ENCODE measurements at regions not wholly inside any gene's neighbourhood (a gene's known extent, or its start where the extent isn't known, plus 50 kb on each side); places are given as distances from the start of the nearest gene placed in this dataset.

DNA sequence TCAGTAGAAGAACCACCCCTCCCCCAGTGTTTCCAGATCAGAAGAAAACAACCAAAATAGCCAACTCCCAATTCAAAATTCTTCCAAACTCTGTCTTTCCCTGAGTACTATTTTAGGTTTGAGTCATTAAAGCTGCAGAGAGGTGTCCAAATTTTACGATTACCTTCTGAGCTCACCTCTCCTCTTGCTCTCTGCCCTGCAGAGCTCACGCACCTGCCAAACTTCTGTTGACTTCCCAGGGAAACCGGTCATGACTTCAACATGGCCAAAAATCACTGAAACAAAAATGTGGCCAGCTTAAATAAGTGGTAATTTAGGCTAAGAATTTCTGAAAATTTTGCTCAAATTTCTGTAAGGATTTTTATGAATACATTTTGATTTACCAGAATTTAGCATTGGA is 70.9 kb upstream of the OTX2 start:
- Histone ChIP-seq H3K36me3 (no peaks in the 10 kb centered on the region), H3K4me1 (no peaks in the 10 kb centered on the region), H3K27ac (no peak overlapping the region), H3K4me3 (no peak overlapping the region), H3K9me3 (no peaks in the 10 kb centered on the region), H3K27me3 (no peaks in the 10 kb centered on the region)
- TF ChIP-seq, protein P1, sequence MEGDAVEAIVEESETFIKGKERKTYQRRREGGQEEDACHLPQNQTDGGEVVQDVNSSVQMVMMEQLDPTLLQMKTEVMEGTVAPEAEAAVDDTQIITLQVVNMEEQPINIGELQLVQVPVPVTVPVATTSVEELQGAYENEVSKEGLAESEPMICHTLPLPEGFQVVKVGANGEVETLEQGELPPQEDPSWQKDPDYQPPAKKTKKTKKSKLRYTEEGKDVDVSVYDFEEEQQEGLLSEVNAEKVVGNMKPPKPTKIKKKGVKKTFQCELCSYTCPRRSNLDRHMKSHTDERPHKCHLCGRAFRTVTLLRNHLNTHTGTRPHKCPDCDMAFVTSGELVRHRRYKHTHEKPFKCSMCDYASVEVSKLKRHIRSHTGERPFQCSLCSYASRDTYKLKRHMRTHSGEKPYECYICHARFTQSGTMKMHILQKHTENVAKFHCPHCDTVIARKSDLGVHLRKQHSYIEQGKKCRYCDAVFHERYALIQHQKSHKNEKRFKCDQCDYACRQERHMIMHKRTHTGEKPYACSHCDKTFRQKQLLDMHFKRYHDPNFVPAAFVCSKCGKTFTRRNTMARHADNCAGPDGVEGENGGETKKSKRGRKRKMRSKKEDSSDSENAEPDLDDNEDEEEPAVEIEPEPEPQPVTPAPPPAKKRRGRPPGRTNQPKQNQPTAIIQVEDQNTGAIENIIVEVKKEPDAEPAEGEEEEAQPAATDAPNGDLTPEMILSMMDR (IDR thresholded peaks at IDR 0.05) = no peak
- TF ChIP-seq POLR2A (IDR thresholded peaks at IDR 0.05) (no peak), POLR2AphosphoS5 (IDR thresholded peaks at IDR 0.05) (no peak), EP300 (IDR thresholded peaks at IDR 0.05) (no peak)
- DNase-seq (ENCODE audit: low spot score in 2 of 2) = no peak
- 78% methylated on average over 3 of the region's 3 CpGs for WGBS

DNA sequence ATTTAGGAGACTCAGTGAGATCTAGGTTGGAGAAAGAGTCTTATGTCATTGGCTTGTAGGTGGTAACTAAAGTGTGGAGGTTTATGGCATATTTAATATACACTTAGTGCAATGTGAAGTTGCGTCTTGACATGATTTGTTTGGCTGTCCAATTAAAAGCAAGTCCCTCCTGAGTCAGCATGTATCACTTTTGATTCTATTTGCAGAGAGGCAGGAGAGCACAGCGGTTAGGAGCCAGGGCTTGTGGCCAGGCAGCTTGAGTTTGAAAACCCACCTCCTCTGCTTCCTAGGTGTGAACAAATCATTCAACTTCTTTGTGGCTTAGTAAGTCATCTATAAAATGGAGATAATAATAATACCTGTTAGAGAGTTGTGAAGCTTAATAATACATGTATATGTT is 68.5 kb upstream of the OTX2 start:
- no peaks in the 10 kb centered on the region for H3K36me3 ChIP-seq
- no peaks in the 10 kb centered on the region for H3K9me3 ChIP-seq
- TF ChIP-seq POLR2AphosphoS5 (IDR thresholded peaks at IDR 0.05) (no peak), EP300 (IDR thresholded peaks at IDR 0.05) (no peak)
- no peak overlapping the region for H3K27ac ChIP-seq
- no peaks in the 10 kb centered on the region for H3K4me1 ChIP-seq
- 73% methylated on average over 2 of the region's 2 CpGs for WGBS
- no peak overlapping the region for H3K4me3 ChIP-seq
- no peaks in the 10 kb centered on the region for H3K27me3 ChIP-seq
- DNase-seq (ENCODE audit: low spot score in 2 of 2) = no peak

DNA sequence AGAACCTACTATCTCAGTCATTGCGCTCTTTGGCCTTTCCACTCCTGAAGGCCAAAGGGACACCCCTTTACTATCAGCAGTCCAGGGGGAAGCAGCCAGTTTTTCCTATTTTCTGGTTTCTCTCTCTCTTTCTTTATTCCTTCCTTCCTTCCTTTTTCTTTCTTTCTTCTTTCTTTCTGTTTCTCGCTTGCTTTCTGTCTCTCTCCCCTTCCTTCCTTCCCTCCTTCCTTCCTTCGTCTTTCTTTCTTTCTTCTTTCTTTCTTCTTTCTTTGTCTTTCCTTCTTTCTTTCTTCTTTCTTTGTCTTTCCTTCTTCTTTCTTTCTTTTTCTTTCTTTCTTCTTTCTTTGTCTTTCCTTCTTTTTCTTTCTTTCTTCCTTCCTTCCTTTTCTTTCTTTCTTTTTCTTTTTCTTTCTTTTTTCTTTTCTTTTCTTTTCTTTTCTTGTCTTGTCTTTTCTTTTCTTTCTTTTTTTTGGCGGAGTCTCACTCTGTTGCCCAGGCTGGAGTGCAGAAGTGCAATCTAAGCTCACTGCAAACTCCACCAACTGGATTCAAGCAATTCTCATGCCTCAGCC is 64.9 kb upstream of the OTX2 start:
- DNase-seq (ENCODE audit: low spot score in 2 of 2) = no peak
- TF ChIP-seq POLR2AphosphoS5 (IDR thresholded peaks at IDR 0.05) (no peak), EP300 (IDR thresholded peaks at IDR 0.05) (no peak), POLR2A (IDR thresholded peaks at IDR 0.05) (no peak)
- TF ChIP-seq, protein P1 (IDR thresholded peaks at IDR 0.05) = no peak
- Histone ChIP-seq H3K9me3 (no peaks in the 10 kb centered on the region), H3K4me1 (no peaks in the 10 kb centered on the region), H3K36me3 (no peaks in the 10 kb centered on the region), H3K4me3 (no peak overlapping the region), H3K27ac (no peak overlapping the region), H3K27me3 (no peaks in the 10 kb centered on the region)
- WGBS = 88% methylated on average over 4 of the region's 4 CpGs

DNA sequence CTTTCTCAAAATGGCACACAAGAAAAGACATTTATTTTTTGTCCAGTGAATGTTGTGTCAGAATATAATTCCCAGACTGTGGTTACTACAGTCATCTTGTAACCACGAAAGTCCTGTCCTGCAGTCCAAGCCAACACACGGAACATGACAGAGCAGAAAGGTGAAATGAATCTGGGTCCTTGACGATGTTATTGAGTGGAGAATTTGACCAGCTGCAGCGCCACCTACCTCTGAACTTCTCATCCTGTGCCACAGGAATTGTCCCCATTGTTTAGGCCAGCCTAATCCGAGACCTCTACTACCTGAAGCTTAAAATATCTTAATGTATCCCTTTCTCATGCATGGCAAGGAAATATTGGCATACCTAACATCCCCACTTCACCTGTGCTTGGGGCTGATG is 64.1 kb upstream of the OTX2 start:
- H3K27me3 ChIP-seq = no peaks in the 10 kb centered on the region
- WGBS = 30% methylated on average over 5 of the region's 5 CpGs
- TF ChIP-seq EP300 (IDR thresholded peaks at IDR 0.05) = no peak
- TF ChIP-seq, protein P1 (IDR thresholded peaks at IDR 0.05) = no peak
- TF ChIP-seq POLR2A (IDR thresholded peaks at IDR 0.05) = no peak
- no peak for TF ChIP-seq POLR2AphosphoS5 (IDR thresholded peaks at IDR 0.05)
- no peak for DNase-seq (ENCODE audit: low spot score in 2 of 2)
- no peak overlapping the region for H3K27ac ChIP-seq
- H3K4me3 ChIP-seq = no peak overlapping the region
- H3K9me3 ChIP-seq = no peaks in the 10 kb centered on the region
- no peaks in the 10 kb centered on the region for H3K4me1 ChIP-seq
- H3K36me3 ChIP-seq = no peaks in the 10 kb centered on the region

DNA sequence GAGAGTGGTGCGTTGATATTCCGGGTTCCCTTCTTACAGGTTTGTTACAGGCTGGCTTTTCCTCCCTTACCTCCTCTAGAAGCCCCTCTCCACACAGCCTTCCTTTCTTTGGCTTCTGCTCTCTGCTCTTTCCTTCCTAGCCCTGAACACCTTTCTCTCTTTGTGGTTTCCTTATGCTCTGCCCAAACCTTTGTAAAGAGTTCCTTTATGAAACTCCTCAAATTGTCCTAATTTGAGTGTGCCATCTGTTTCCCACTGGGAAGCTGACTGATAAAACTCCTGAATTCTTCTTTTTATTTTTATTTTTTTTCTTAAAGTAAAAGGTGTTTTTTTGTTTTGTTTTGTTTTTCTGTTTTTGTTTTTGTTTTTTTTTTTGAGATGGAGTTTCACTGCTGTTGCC is 60.1 kb upstream of the OTX2 start:
- no peak overlapping the region for H3K4me3 ChIP-seq
- no peaks in the 10 kb centered on the region for H3K9me3 ChIP-seq
- no peaks in the 10 kb centered on the region for H3K36me3 ChIP-seq
- H3K27ac ChIP-seq = no peak overlapping the region
- 93% methylated on average over 2 of the region's 2 CpGs for WGBS
- TF ChIP-seq POLR2A (IDR thresholded peaks at IDR 0.05) (no peak), POLR2AphosphoS5 (IDR thresholded peaks at IDR 0.05) (no peak), EP300 (IDR thresholded peaks at IDR 0.05) (no peak)
- TF ChIP-seq, protein P1 (IDR thresholded peaks at IDR 0.05) = no peak
- DNase-seq (ENCODE audit: low spot score in 2 of 2) = no peak
- no peaks in the 10 kb centered on the region for H3K4me1 ChIP-seq
- H3K27me3 ChIP-seq = no peaks in the 10 kb centered on the region

DNA sequence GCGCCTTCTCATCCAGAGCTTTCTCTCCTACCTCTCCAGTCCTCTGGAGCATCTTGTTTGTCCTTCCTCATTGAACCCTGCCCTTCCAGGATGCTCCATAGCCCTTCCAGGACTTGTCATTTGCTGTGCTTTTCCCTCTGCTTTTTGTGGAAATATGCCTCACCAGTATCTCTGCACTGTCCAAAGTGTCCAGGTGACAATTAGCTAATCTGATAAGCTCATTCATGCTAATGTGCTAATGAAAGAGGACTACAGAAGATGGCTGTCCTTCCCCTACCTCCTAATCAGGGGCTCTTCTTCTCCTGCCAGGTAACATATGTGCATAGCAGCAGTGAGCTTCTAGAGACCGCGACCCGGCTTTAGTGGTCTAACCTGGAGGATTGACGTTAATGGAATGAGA is 58.4 kb upstream of the OTX2 start:
- no peaks in the 10 kb centered on the region for H3K27me3 ChIP-seq
- H3K27ac ChIP-seq = no peak overlapping the region
- no peaks in the 10 kb centered on the region for H3K9me3 ChIP-seq
- WGBS = 88% methylated on average over 5 of the region's 5 CpGs
- TF ChIP-seq, protein P1 (IDR thresholded peaks at IDR 0.05) = no peak
- no peak for TF ChIP-seq POLR2A (IDR thresholded peaks at IDR 0.05)
- no peak for TF ChIP-seq EP300 (IDR thresholded peaks at IDR 0.05)
- TF ChIP-seq POLR2AphosphoS5 (IDR thresholded peaks at IDR 0.05) = no peak
- no peak overlapping the region for H3K4me3 ChIP-seq
- no peaks in the 10 kb centered on the region for H3K4me1 ChIP-seq
- DNase-seq (ENCODE audit: low spot score in 2 of 2) = no peak
- H3K36me3 ChIP-seq = no peaks in the 10 kb centered on the region

All from suprapubic skin (tissue), 4 donors.